K562 (cell line): ENCODE measurements at regions not wholly inside any gene's neighbourhood (a gene's known extent, or its start where the extent isn't known, plus 50 kb on each side); places are given as distances from the start of the nearest gene placed in this dataset.
A peak's percentile ranks its signal among the peaks of the same experiment; 100 is the strongest.

Experiments used
- CTCF ChIP-seq, 3 experiments: IDR thresholded peaks in 2 of 3; conservative IDR thresholded peaks in 1 of 3; 2 replicates each; pipeline ENCODE4 v1.5.1; 2011 to 2012; ENCODE audit warnings: low read length in 3 of 3, mild to moderate bottlenecking in 3 of 3, control low read depth in 2 of 3, improper control_type of control experiment in 1 of 3, inconsistent platforms in 1 of 3, low read depth in 1 of 3, mixed read lengths in 1 of 3, moderate library complexity in 1 of 3; ENCODE audit not compliant: insufficient read depth in 2 of 3
- ELK3 ChIP-seq: fragments of 450-650 bp; formaldehyde crosslinking; IDR thresholded peaks from 2 replicates; pipeline ENCODE4 v1.4.0; 2020; ENCODE audit warnings: mild to moderate bottlenecking
- GTF2F1 ChIP-seq: IDR thresholded peaks from 2 replicates; pipeline ENCODE4 v1.6.1; 2011; ENCODE audit warnings: low read depth, low read length, improper control_type of control experiment
- HDAC8 ChIP-seq: fragments of 450-650 bp; IDR thresholded peaks from 2 replicates; pipeline ENCODE4 v1.6.1; 2016; ENCODE audit warnings: mild to moderate bottlenecking, missing genetic modification characterization, moderate library complexity, missing compliant biosample characterization
- KDM4B ChIP-seq, 2 experiments: fragments of 450-650 bp in 1 of 2; sonication (generic) in 1 of 2; IDR thresholded peaks; 2 replicates each; pipeline ENCODE4 v1.6.1; 2016 to 2017; ENCODE audit warnings: borderline replicate concordance in 2 of 2, antibody characterized with exemption in 1 of 2, low read depth in 1 of 2, mild to moderate bottlenecking in 1 of 2
- RUNX1 ChIP-seq: sonication (generic); IDR thresholded peaks from 2 replicates; pipeline ENCODE4 v1.6.1; 2016; ENCODE audit warnings: antibody characterized with exemption, low read depth
- STAG1 ChIP-seq: sonication (generic); formaldehyde crosslinking; IDR thresholded peaks from 2 replicates; pipeline ENCODE4 v1.5.0; 2020; ENCODE audit warnings: missing genetic modification reagents, borderline replicate concordance
- ZKSCAN3 ChIP-seq: fragments of 250-450 bp; sonication (Bioruptor Pico); IDR thresholded peaks from 2 replicates; pipeline ENCODE4 v1.4.0; 2020
- TF ChIP-seq, protein P1 (sequence below): fragments of 150-350 bp; IDR thresholded peaks from 2 replicates; pipeline ENCODE4 v1.6.1; 2014; ENCODE audit warnings: low read depth, mild to moderate bottlenecking, low read length, borderline replicate concordance
- TF ChIP-seq, protein P2 (sequence below), 2 experiments: fragments of 200-800 bp in 1 of 2; sonication (Bioruptor generic) in 1 of 2; sonication (generic) in 1 of 2; formaldehyde crosslinking in 1 of 2; IDR thresholded peaks in 1 of 2; conservative IDR thresholded peaks in 1 of 2; 2 replicates each; pipeline versions ENCODE4 v1.5.0 to v1.6.1; 2016 to 2020; ENCODE audit warnings: missing compliant biosample characterization in 1 of 2, missing genetic modification characterization in 1 of 2, missing genetic modification reagents in 1 of 2
- TF ChIP-seq, protein P3 (sequence below): IDR thresholded peaks from 2 replicates; pipeline ENCODE4 v1.6.1; 2012; ENCODE audit warnings: low read depth, low read length, improper control_type of control experiment, borderline replicate concordance
- TF ChIP-seq, protein P4 (sequence below): fragments of 450-650 bp; IDR thresholded peaks from 2 replicates; pipeline ENCODE4 v1.6.1; 2018; ENCODE audit not compliant: partially characterized antibody

DNA sequence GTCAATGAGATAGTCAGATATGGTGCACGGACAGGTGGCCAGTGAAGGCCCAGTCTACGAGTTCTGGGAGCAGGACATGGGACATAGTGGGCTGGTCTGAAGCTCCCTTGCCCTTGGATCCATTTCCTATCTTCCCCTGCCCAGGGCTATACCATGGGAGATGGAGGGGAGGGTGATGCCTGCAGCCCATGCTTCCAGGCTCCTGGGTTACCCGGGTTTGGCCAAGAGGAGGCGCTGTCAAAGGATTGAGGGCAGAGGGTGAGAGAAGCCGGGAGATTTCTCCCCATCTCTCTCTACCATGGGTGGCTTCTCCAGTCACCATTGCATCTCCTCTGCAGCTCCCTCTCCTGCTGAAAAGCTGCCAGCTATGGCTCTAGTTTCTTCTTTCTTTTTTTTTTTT lies 52.8 kb upstream of the LHX5 start (continued):
- peak; percentile 22 to 44 (median 34); a peak in 3 of 6 replicates for TF ChIP-seq CTCF (IDR thresholded peaks at IDR 0.05 in 2 of 3, conservative IDR thresholded peaks at IDR 0.05 in 1 of 3; ENCODE audit: insufficient read depth in 2 of 3, low read depth in 1 of 3, low read length in 3 of 3)
- no peak for TF ChIP-seq HDAC8 (tag)
- no peak for TF ChIP-seq GTF2F1
- TF ChIP-seq, protein P1, sequence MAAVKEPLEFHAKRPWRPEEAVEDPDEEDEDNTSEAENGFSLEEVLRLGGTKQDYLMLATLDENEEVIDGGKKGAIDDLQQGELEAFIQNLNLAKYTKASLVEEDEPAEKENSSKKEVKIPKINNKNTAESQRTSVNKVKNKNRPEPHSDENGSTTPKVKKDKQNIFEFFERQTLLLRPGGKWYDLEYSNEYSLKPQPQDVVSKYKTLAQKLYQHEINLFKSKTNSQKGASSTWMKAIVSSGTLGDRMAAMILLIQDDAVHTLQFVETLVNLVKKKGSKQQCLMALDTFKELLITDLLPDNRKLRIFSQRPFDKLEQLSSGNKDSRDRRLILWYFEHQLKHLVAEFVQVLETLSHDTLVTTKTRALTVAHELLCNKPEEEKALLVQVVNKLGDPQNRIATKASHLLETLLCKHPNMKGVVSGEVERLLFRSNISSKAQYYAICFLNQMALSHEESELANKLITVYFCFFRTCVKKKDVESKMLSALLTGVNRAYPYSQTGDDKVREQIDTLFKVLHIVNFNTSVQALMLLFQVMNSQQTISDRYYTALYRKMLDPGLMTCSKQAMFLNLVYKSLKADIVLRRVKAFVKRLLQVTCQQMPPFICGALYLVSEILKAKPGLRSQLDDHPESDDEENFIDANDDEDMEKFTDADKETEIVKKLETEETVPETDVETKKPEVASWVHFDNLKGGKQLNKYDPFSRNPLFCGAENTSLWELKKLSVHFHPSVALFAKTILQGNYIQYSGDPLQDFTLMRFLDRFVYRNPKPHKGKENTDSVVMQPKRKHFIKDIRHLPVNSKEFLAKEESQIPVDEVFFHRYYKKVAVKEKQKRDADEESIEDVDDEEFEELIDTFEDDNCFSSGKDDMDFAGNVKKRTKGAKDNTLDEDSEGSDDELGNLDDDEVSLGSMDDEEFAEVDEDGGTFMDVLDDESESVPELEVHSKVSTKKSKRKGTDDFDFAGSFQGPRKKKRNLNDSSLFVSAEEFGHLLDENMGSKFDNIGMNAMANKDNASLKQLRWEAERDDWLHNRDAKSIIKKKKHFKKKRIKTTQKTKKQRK, result no peak
- TF ChIP-seq, protein P2, sequence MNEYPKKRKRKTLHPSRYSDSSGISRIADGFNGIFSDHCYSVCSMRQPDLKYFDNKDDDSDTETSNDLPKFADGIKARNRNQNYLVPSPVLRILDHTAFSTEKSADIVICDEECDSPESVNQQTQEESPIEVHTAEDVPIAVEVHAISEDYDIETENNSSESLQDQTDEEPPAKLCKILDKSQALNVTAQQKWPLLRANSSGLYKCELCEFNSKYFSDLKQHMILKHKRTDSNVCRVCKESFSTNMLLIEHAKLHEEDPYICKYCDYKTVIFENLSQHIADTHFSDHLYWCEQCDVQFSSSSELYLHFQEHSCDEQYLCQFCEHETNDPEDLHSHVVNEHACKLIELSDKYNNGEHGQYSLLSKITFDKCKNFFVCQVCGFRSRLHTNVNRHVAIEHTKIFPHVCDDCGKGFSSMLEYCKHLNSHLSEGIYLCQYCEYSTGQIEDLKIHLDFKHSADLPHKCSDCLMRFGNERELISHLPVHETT (CRISPR knock-in tag; conservative IDR thresholded peaks at IDR 0.05 in 1 of 2, IDR thresholded peaks at IDR 0.05 in 1 of 2), result no peak
- TF ChIP-seq, protein P3, sequence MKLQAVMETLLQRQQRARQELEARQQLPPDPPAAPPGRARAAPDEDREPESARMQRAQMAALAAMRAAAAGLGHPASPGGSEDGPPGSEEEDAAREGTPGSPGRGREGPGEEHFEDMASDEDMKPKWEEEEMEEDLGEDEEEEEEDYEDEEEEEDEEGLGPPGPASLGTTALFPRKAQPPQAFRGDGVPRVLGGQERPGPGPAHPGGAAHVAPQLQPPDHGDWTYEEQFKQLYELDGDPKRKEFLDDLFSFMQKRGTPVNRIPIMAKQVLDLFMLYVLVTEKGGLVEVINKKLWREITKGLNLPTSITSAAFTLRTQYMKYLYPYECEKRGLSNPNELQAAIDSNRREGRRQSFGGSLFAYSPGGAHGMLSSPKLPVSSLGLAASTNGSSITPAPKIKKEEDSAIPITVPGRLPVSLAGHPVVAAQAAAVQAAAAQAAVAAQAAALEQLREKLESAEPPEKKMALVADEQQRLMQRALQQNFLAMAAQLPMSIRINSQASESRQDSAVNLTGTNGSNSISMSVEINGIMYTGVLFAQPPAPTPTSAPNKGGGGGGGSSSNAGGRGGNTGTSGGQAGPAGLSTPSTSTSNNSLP, result no peak
- no peak for TF ChIP-seq STAG1 (CRISPR knock-in tag)
- TF ChIP-seq, protein P4, sequence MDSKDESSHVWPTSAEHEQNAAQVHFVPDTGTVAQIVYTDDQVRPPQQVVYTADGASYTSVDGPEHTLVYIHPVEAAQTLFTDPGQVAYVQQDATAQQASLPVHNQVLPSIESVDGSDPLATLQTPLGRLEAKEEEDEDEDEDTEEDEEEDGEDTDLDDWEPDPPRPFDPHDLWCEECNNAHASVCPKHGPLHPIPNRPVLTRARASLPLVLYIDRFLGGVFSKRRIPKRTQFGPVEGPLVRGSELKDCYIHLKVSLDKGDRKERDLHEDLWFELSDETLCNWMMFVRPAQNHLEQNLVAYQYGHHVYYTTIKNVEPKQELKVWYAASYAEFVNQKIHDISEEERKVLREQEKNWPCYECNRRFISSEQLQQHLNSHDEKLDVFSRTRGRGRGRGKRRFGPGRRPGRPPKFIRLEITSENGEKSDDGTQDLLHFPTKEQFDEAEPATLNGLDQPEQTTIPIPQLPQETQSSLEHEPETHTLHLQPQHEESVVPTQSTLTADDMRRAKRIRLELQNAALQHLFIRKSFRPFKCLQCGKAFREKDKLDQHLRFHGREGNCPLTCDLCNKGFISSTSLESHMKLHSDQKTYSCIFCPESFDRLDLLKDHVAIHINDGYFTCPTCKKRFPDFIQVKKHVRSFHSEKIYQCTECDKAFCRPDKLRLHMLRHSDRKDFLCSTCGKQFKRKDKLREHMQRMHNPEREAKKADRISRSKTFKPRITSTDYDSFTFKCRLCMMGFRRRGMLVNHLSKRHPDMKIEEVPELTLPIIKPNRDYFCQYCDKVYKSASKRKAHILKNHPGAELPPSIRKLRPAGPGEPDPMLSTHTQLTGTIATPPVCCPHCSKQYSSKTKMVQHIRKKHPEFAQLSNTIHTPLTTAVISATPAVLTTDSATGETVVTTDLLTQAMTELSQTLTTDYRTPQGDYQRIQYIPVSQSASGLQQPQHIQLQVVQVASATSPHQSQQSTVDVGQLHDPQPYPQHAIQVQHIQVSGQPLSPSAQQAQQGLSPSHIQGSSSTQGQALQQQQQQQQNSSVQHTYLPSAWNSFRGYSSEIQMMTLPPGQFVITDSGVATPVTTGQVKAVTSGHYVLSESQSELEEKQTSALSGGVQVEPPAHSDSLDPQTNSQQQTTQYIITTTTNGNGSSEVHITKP, result peak; percentile 66
- no peak for TF ChIP-seq ELK3 (CRISPR knock-in tag)
- TF ChIP-seq ZKSCAN3 (CRISPR knock-in tag), result no peak
- TF ChIP-seq KDM4B (IDR thresholded peaks at IDR 0.05; ENCODE audit: borderline replicate concordance in 2 of 2, low read depth in 1 of 2), result no peak
- TF ChIP-seq RUNX1, result no peak
- TF ChIP-seq, all 486 proteins: peak for 3
